Glomerular visceral epithelial cell (primary cell): ENCODE measurements at regions not wholly inside any gene's neighbourhood (a gene's known extent, or its start where the extent isn't known, plus 50 kb on each side); places are given as distances from the start of the nearest gene placed in this dataset.
"Not testable (repeated sequence)": the region's sequence is repeated elsewhere in the genome, so short reads cannot be mapped to it uniquely, and the experiment has no call there.

ENCODE experiments used
- DNase-seq: peaks from one replicate; pipeline ENCODE4 v3.0.0-alpha.2; 2016; ENCODE audit errors: extremely low spot score

DNA sequence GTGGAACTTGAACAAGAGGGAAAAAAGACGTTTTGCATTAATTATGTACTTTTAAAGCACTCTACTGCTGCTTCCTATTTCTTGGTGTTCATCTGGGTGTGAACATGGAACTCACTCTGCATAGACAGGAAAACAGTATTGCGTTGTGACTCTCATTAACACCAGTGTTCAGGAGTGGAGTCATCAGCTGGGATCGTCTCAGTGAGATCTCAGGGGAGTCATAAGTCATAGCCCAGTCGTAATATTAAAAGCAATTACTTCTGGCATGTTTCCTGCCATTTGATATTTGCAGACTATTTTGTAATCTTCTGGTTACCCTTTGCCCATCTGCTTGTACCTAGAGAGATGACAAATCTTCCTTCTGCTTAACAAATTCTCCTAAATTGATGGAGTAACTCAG, 462.0 kb upstream of the ATP11B start:
- DNase-seq: no peak

DNA sequence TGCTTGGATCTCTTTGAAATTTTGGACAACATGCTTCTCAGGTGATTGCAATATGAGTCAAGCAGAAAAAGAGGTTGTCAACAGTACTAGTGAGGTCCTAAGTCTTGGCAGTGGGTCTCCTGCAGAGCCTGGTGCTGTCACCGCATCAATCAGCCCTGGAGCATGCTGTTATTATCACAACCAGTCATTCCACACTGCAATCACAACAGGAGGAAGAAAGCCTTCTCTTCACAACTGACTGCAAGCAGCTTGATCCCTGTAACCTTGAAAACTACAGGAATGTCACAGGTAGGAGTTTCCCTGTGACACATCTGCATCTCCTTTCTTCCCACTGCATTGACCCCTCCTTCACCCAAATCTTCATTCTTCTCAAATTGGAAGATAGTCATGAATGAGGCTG, 451.1 kb upstream of the ATP11B start:
- no peak for DNase-seq

DNA sequence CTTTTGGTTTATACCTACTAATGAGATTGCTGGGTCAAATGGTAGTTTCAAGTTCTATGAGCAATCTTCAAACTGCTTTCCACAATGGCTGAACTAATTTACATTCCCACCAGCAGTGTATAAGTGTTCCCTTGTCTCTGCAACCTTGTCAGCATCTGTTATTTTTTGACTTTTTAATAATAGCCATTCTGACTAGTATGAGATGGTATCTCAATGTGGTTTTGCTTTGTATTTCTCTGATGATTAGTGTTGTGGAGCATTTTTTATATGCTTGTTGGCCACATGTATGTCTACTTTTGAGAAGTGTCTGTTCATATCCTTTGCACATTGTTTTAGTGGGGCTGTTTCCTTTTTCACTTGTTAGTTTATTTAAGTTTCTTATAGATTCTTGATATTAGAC, 449.3 kb upstream of the ATP11B start:
- not testable (repeated sequence) for DNase-seq

DNA sequence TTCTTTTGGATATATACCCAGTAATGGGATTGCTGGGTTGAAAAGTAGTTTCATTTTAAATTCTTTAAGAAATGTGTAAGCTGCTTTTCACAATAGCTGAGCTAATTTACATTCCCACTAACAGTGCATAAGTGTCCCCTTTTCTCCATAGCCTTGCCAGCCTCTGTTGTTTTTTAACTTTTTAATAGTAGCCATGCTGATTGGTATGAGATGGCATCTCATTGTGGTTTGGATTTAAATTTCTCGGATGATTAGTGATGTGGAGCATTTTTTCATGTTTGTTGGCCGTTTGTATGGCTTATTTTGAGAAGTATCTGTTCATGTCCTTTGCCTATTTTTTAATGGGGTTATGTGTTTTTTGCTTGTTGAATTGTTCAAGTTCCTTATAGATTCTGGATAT, 444.3 kb upstream of the ATP11B start:
- peak; percentile 61 for DNase-seq

DNA sequence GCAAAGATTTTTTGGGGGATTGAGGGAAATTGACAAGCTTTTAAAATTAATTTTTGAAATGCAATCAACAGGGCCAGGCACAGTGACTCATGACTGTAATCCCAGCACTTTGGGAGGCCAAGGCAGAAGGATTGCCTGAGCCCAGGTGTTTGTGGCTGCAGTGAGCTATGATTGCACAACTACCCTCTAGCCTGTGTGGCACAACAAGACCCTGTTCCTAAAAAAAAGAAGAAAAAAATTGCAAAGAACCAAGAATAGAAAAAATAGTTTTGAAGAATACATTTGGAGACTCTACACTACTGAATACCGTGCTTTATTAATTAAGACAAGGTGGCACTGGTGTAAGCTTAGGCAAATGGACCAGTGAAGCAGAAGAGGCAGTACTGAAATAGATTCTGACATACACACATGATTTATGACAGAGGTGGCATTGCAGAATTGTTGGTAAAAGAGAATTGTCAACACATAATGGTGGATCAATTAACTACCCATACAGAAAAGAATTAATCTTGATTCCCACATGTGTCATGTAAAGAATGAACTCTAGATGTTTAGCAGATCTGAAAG, 443.3 kb upstream of the ATP11B start:
- peak; percentile 16 for DNase-seq

DNA sequence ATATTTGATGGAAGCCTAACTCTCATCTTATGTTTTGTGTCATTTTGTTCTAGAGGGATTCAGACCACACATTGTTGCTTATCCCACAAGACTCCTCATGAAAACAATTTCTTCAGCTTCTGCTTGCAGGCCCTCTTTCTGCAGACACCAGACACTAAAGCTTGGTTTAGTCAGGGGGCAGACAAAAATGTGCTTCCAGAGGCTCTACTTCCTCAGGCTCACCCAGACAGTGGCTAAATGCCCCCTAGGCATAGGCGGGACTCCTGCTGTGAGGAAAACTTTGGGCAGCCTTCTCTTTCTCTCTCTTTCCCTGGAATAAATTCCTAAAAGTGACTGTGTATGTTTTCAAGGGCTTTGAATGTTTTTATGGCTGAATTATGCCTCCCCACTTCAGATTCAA, 435.4 kb upstream of the ATP11B start:
- DNase-seq: no peak

DNA sequence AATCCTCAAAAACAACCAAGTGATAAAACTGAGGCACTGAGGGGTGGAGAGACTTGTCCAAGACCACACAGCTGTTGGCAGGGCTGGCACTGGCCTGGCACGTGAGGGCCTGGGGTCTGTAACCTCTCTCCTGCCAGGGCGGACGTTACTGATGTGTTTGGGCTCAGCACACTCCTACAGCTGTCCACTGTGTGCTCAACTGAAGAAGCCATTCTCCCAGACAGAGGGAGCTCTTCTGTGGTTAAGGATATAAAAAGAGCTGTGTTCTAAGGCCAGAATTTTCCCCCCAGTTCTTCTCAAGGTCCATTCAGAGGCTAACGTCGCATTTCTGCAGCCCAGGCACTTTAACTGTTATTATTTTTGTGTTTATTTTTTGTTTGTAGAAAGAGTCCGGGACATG, 429.0 kb upstream of the ATP11B start:
- DNase-seq: no peak

DNA sequence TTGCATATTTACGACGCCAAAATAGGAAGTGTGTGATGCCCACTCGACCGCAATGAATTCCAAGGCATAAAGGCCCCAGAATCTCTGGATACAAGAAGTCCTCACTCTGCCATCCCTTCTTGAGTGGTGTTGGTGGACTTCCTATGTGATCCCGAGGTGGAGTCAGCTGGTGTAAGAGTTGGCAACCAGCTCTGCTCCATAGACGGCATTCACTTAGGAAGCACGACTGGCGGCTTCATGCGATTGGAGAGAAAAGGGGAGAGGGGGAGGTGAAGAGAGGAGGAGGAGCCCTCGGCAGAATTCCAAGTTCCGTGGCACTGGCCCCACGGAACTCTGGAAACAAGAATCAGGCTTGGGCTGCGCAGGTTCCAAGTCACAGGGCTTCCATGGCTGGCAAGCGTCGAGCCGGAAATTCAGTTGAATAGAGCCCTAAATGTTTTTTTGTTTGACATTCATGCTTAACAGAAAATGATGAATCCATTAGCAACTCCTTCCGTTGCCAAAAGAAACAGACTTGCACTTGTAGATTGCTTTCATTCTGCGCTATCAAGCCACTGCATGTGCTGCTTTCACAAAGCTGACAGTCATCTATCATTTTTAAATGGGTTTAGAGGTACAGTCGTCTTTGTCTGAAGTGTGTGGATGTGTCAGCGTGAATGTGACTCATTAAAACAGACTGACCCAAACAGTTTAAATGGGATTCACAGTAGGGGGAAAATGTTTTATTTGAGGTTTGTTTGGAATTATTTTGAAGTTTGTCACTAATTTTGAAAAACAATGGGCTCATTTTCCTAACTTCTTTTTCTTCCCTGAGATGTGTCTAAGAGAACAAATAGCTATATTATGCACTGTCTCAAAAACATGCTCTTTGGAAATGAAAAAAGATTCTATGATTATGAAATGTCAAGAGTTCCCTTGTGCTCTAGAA, 428.3 kb upstream of the ATP11B start:
- DNase-seq: peak; percentile 77

DNA sequence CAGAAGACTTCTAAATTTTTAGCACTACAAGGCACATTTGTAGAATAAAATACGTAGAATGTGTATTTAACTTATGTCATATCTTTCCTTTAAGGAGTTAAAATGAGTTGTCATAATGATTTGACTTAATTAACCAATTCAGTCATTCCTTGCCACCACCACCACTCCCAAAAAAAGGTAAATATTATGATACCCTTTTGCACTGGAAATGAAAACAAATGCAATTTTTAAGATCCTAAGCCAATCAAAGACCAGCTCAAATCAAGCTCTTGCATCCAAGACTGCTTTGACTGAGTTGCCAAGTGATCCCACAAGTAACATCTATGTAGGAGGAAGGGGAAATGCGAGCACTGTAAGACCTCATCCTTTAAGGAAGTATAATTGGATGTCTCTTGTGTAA, 426.6 kb upstream of the ATP11B start:
- no peak for DNase-seq

DNA sequence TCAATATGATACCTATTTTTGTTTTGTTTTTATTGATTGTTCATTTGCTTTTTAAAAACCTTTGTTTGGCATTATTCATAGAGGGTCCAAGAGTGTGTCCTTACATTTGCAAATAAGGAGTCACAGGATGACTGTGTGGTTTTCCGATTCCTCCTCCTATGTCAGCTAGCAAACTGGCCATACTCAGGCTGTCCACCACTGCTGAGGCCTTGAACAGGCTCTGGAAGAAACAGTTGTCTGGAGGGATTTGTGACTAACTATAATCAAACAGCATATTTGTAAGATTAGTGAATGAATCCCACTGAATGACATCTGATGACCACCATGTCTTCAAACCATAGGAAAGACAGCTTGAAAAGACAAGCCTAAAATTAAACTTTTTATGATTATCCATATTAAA, 423.4 kb upstream of the ATP11B start:
- no peak for DNase-seq

DNA sequence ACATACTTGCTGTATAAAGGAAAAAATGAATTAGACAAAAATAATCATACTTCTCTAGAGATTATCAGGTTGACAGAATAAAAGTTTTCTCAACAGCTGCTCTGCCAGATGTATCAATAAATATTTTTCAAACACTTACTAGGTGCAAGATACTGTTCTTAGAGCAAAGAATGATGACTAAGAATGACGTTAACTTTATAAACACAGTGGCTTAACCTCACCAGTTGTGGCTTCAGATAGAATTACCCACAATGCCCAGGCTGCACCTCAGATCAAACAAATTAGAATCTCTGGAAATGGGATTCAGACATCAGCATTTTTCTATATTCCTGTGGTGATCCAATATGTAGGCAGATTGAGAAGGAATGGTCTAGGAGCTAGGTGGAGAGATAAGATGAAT, 422.4 kb upstream of the ATP11B start:
- peak; percentile 35 for DNase-seq

DNA sequence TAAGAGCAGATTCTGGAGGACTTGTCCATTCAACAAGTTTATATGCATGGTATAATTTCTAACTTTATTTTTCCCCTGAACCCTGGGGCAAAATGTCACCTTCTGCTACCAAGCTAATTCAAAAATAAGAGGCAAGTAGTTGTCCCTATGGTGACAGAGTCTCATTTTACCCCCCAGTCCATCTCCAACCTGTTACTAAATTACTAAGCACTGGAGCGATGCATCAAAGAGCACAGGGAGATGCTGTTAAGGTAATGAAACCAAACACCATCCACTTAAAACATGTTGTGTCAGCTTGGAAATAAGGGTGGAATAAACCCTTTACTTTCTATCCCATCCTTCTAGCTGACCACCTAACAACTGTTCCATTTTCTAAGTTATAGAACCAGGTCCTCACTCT, 417.4 kb upstream of the ATP11B start:
- no peak for DNase-seq

DNA sequence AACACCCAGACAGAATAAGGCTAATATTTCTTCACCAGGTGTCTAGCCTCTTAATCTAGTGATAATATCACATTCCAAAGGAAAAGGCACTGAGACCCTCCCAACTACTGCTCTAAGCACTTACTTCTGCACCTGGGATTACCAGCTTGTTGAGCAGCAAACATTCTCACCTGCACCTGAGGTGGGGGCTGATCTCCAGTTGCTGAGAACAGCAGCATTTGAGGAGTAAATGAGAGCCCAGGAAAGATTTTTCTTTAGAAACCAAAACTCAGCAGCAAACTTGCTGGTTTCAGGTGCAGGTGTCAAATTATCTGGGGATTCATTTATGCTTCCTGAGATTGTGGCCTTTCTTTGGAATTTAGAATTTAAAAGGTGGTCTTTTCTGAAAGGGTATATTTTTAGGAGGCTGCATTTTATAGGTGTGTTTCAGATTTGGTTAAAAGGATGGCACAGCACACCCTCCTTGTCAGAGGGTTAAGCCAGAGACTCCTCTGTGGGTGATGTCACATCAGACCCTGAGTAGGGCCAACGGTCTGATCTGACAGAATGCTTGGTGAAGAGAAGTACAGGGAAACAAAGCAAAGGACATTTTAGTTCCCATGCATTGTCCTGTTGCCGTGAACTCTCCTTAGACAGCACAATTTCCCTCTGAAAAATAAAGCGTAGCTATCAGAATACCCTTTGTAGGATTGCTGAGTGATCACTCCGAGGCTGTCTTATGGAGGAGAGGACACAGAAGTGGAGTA, 411.0 kb upstream of the ATP11B start:
- DNase-seq: no peak

DNA sequence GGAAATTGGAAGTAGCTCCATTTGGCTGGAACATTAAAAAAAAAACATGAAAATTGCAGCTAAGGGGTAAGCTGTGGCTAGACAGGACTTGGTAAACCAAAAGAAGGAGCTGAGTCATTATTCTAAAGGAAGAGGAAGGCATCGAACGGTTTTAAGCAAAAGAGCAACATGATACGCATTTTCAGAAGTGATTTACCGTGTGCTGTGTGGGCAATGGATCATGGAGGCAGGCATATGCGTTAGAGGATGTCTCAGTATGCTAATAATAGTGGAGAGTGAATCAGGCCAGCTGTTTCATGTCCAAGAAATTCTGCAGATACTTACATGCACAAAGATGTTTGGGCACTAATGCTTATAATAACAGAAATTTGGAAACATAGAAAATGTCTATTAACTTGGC, 409.1 kb upstream of the ATP11B start:
- peak; percentile 2 for DNase-seq

DNA sequence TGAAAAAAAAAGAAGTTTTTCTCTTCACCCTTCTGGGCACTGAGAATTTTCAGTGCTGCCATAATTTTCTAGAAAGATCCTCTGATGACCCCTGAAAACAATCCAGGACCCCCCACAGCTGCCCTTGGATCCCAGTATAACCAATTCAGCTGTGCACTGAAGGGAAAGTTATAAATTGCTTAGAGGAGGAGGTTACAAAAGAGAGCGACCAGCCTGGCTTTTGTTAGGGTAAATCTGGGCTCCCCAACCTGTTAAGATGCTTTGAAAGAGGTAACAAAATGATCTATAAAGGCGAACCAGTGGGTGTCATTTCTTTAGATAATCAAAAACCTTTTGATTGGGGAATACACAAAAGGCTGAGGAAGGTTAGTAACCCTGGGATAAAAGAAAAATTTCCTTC, 407.9 kb upstream of the ATP11B start:
- no peak for DNase-seq

DNA sequence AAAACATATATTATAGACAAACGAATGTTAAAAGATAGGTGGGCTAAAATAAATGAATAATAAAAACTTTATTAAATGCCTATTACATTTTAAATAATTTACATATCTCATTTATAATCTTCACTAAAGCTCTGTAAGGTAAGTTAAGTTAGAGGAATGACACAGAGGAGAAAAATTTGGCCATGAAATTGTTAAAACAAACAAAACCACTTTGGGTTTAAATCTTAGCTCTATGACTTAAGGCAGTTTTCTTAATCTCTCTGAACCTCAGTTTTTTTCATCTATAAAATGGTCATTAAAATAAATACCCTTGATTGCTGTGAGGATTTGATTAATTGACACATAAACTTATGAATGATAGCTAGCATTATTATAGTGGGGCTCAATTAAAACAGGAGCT, 404.8 kb upstream of the ATP11B start:
- no peak for DNase-seq

DNA sequence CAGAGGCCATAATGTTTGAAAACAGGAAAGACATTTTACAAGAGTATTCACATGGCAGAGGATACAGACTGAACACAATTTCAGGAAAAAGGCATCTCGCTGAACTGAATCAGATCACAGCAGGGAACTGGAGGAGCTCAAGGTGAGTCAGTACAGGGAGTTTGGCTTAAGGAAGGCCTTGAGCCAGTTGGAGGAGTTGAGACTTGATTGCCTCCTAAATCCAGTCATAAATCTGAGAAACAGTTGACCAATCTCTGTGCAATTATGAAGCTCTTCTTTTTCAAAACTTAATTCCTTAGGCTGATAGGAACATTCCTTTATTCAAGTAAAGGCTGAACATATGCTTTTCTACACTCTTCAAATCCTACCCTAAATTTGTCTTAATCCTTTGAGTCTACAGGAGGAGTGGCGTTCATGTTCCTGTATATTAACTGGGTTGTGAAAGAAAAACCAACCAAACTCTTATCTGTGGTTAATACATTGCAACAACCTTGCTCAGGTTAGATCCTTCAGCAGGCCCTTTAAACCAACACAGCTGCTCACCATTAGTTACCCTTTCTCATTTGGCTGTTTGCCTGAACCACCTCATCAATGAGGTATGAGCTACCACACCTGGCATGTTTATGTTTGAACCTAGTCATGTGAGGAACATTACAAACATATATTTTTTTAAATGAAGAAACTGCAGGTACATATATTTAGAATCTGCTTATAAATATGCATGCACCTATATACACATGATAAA, 404.1 kb upstream of the ATP11B start:
- peak; percentile 8 for DNase-seq

DNA sequence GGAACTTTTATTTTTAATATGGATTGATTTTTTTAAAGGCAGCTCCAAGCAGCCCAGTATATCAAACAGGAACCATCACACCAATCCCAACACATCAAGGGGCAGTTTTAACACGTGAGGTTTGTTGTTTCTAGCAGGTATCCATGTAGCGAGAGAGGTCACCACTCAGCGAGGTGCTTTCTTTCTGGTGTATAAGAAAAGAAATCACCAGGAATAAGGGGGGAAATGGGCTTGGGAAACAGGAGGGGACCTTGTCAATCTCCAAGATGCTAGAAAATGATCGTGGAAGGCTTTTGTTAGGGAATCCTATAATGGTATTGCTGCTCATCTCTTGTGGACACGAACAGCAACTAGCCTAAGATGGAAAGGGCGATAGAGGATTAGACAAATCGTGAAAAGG, 402.9 kb upstream of the ATP11B start:
- no peak for DNase-seq

DNA sequence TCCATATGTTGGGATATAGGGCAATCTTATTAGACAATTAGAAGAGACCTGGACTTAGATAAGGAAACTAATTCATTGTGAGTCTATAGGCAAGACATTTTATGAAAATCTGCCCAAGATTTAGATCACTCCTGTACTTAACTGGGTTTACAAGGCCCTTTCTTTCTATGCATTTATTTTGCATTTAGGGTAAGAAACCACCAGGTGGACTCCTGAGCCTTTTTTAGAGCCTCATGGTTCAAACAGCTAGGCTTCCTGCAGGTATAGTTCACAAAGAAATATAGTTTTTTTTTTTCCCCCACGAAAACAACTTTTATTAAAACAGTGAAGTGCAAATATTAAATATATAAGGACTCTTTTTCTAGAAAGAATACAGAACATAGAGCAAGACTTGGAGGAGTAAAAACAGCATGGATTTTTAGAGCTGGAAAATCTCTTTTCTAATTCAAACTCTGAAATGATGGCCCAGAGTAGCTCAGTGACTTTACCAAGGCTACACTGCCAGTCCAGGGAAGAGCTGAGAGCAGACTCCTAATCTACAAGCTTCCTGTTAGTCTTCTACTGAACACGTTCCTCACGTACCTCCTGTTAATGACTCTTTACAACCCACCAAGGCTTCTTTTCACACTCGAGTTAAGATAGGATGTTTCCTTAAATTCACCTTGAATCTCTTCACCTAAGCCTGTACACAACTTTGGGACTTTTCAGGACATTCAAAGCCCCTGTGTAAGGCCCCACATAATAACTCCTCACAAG, 400.9 kb upstream of the ATP11B start:
- no peak for DNase-seq

DNA sequence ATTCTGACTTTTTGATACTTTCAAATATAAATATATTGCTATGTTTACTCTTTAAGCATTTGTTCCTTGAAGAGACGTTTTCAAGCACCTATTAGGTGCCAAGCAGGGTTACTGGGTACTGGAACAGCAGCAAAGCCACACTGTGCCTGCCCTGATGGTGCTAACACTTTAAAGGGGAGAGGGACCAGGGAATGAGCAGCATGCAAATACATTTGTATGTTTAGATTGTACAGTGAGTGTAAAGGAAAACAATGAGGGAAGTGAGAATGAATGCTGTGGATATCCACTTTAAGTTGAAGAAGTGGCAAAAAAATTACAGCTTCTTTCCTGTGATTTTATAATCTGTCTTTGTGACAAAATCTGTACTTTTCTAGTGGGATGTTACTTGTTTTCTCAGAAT, 400.2 kb upstream of the ATP11B start:
- no peak for DNase-seq

DNA sequence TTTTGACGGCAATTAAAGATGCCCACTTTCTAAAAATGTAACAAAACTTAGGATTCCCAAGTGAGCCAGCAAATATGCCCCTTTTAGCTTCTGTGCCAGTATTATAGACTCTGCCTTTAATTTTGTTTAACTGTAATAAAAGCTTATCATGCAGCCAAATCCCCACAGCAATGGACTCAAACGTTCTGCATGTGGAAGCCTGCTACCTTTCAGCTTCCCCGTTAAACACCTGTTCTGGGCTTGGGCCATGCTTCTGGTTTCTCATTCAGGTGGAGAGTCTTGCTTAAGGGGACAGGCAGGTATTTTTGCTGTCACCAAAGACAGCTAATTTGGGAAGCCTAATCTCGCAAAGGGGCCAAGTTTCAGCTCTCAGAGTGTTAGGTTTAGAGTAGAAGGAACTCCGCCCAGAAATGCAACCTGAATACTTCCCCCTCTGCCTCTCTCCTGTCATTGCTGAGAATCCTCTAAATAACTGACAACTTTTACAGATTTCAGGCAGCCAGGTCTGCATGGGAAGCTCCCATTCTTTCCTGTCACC, 399.4 kb upstream of the ATP11B start:
- DNase-seq: no peak
